ENCODE measurements at regions not wholly inside any gene's neighbourhood (a gene's known extent, or its start where the extent isn't known, plus 50 kb on each side); places are given as distances from the start of the nearest gene placed in this dataset.

- peak; percentile 97 for TF ChIP-seq ZNF687 (IDR thresholded peaks at IDR 0.05)
- TF ChIP-seq ATF2 (IDR thresholded peaks at IDR 0.05; ENCODE audit: low read length) = peak; percentile 9; the same call in 1 of the 2 replicates
- peak; percentile 61; the same call in 1 of the 2 replicates for TF ChIP-seq POLR2AphosphoS5 (IDR thresholded peaks at IDR 0.05; ENCODE audit: low read length)
- no peak for TF ChIP-seq ELK1 (IDR thresholded peaks at IDR 0.05; ENCODE audit: low read depth, low read length)
- TF ChIP-seq SREBF2 (IDR thresholded peaks at IDR 0.05; ENCODE audit: low read length) = no peak
- TF ChIP-seq CHD1 (IDR thresholded peaks at IDR 0.05; ENCODE audit: low read depth, low read length) = no peak
- no peak for TF ChIP-seq ZNF592 (IDR thresholded peaks at IDR 0.05)
- no peak for TF ChIP-seq ATF3 (IDR thresholded peaks at IDR 0.05; ENCODE audit: borderline replicate concordance, extremely low read depth, low read depth, low read length)
- no peak for TF ChIP-seq MXI1 (IDR thresholded peaks at IDR 0.05; ENCODE audit: low read depth, low read length)
- TF ChIP-seq HDAC6 (IDR thresholded peaks at IDR 0.05; ENCODE audit: unreplicated experiment) = no peak
- TF ChIP-seq POLR2AphosphoS2 (IDR thresholded peaks at IDR 0.05; ENCODE audit: low read depth, low read length) = no peak
- no peak for TF ChIP-seq MYC (IDR thresholded peaks at IDR 0.05; ENCODE audit: insufficient read depth, insufficient read length, insufficient replicate concordance, low read length, severe bottlenecking)
- TF ChIP-seq ZZZ3 (IDR thresholded peaks at IDR 0.05; ENCODE audit: control insufficient read depth, insufficient read length, low read depth) = no peak
- peak; percentile 60; the same call in 1 of the 2 replicates for TF ChIP-seq TAF1 (IDR thresholded peaks at IDR 0.05; ENCODE audit: borderline replicate concordance, low read depth, low read length)
- no peak for TF ChIP-seq CEBPB (IDR thresholded peaks at IDR 0.05; ENCODE audit: borderline replicate concordance in 1 of 2, low read depth in 2 of 2, low read length in 2 of 2)
Observed at GRCh38 chr12:89862511-89863445, 154.1 kb upstream of the ATP2B1 start (continued).

Data from GM12878 (cell line).